ENCODE measurements at regions not wholly inside any gene's neighbourhood (a gene's known extent, or its start where the extent isn't known, plus 50 kb on each side); places are given as distances from the start of the nearest gene placed in this dataset.

- TF ChIP-seq NFIC (IDR thresholded peaks at IDR 0.05): no peak
- TF ChIP-seq ZBTB7A (IDR thresholded peaks at IDR 0.05; ENCODE audit: low read depth): no peak
- TF ChIP-seq USF1 (IDR thresholded peaks at IDR 0.05): no peak
- TF ChIP-seq TEAD4 (IDR thresholded peaks at IDR 0.05): no peak
- TF ChIP-seq REST (IDR thresholded peaks at IDR 0.05; ENCODE audit: low read depth): no peak
- TF ChIP-seq TAF1 (IDR thresholded peaks at IDR 0.05; ENCODE audit: low read depth): no peak
- no peak for TF ChIP-seq EP300 (IDR thresholded peaks at IDR 0.05; ENCODE audit: borderline replicate concordance)
- TF ChIP-seq TCF12 (IDR thresholded peaks at IDR 0.05; ENCODE audit: low read depth): no peak
- no peak for TF ChIP-seq YY1 (IDR thresholded peaks at IDR 0.05; ENCODE audit: low read depth)
- TF ChIP-seq CEBPB (IDR thresholded peaks at IDR 0.05): no peak
- TF ChIP-seq MAX (IDR thresholded peaks at IDR 0.05): no peak
- no peak for TF ChIP-seq CREB1 (IDR thresholded peaks at IDR 0.05; ENCODE audit: low read depth)
Measured at GRCh38 chr3:194271460-194272035, 79.6 kb downstream of the CPN2 start.

- no peak for TF ChIP-seq CREB1 (IDR thresholded peaks at IDR 0.05; ENCODE audit: low read depth)
- no peak for TF ChIP-seq ZBTB7A (IDR thresholded peaks at IDR 0.05; ENCODE audit: low read depth)
- no peak for TF ChIP-seq NFIC (IDR thresholded peaks at IDR 0.05)
- no peak for TF ChIP-seq TEAD4 (IDR thresholded peaks at IDR 0.05)
- no peak for TF ChIP-seq CEBPB (IDR thresholded peaks at IDR 0.05)
- TF ChIP-seq REST (IDR thresholded peaks at IDR 0.05; ENCODE audit: low read depth): no peak
- TF ChIP-seq EP300 (IDR thresholded peaks at IDR 0.05; ENCODE audit: borderline replicate concordance): no peak
- TF ChIP-seq YY1 (IDR thresholded peaks at IDR 0.05; ENCODE audit: low read depth): no peak
- TF ChIP-seq TCF12 (IDR thresholded peaks at IDR 0.05; ENCODE audit: low read depth): no peak
- TF ChIP-seq USF1 (IDR thresholded peaks at IDR 0.05): no peak
- no peak for TF ChIP-seq RAD21 (IDR thresholded peaks at IDR 0.05; ENCODE audit: low read depth)
- no peak for TF ChIP-seq EGR1 (IDR thresholded peaks at IDR 0.05)
- TF ChIP-seq FOXM1 (IDR thresholded peaks at IDR 0.05; ENCODE audit: borderline replicate concordance, low read depth): no peak
Measured at GRCh38 chr3:194272221-194272620, 78.9 kb downstream of the CPN2 start.

- TF ChIP-seq ZBTB7A (IDR thresholded peaks at IDR 0.05; ENCODE audit: low read depth) (no peak), NFIC (IDR thresholded peaks at IDR 0.05) (no peak), RAD21 (IDR thresholded peaks at IDR 0.05; ENCODE audit: low read depth) (no peak), TCF12 (IDR thresholded peaks at IDR 0.05; ENCODE audit: low read depth) (no peak), MAX (IDR thresholded peaks at IDR 0.05) (no peak), FOXM1 (IDR thresholded peaks at IDR 0.05; ENCODE audit: borderline replicate concordance, low read depth) (no peak), CEBPB (IDR thresholded peaks at IDR 0.05) (no peak), YY1 (IDR thresholded peaks at IDR 0.05; ENCODE audit: low read depth) (no peak), REST (IDR thresholded peaks at IDR 0.05; ENCODE audit: low read depth) (no peak), TEAD4 (IDR thresholded peaks at IDR 0.05) (no peak), USF1 (IDR thresholded peaks at IDR 0.05) (no peak), EGR1 (IDR thresholded peaks at IDR 0.05) (no peak), TAF1 (IDR thresholded peaks at IDR 0.05; ENCODE audit: low read depth) (no peak), CREB1 (IDR thresholded peaks at IDR 0.05; ENCODE audit: low read depth) (no peak)
Measured at GRCh38 chr3:194272861-194273742, 78.0 kb downstream of the CPN2 start.
